GM19099 (cell line): ENCODE measurements at regions not wholly inside any gene's neighbourhood (a gene's known extent, or its start where the extent isn't known, plus 50 kb on each side); places are given as distances from the start of the nearest gene placed in this dataset.

Experiments
- POLR2A ChIP-seq: IDR thresholded peaks from 3 replicates; pipeline ENCODE4 v1.6.1; 2011; ENCODE audit warnings: low read depth; ENCODE audit not compliant: insufficient read length; ENCODE audit errors: extremely low read depth

- no peak for TF ChIP-seq POLR2A
These were observed 107.0 kb upstream of the THY1 start for GRCh38 chr11:119529936-119530335.

- no peak for TF ChIP-seq POLR2A
These were observed 106.3 kb upstream of the THY1 start for GRCh38 chr11:119529063-119529845.

GRCh38 chr11:119525867-119526196 lies 102.9 kb upstream of the THY1 start:
- TF ChIP-seq POLR2A, result no peak

- no peak for TF ChIP-seq POLR2A
These were observed 102.4 kb upstream of the THY1 start for GRCh38 chr11:119525180-119525866.

GRCh38 chr11:119523539-119524157 lies 100.7 kb upstream of the THY1 start:
- no peak for TF ChIP-seq POLR2A

- TF ChIP-seq POLR2A, result no peak
These were observed 99.6 kb upstream of the THY1 start for GRCh38 chr11:119522609-119523008.

- no peak for TF ChIP-seq POLR2A
These were observed 98.6 kb upstream of the THY1 start for GRCh38 chr11:119521551-119521950.

- no peak for TF ChIP-seq POLR2A
These were observed 98.0 kb upstream of the THY1 start for GRCh38 chr11:119520966-119521365.

GRCh38 chr11:119520400-119520799 lies 97.4 kb upstream of the THY1 start:
- no peak for TF ChIP-seq POLR2A

- no peak for TF ChIP-seq POLR2A
These were observed 96.8 kb upstream of the THY1 start for GRCh38 chr11:119519796-119520195.

- no peak for TF ChIP-seq POLR2A
These were observed 96.1 kb upstream of the THY1 start for GRCh38 chr11:119518746-119519730.

- no peak for TF ChIP-seq POLR2A
These were observed 92.9 kb upstream of the THY1 start for GRCh38 chr11:119515771-119516400.

GRCh38 chr11:119513806-119514170 lies 90.8 kb upstream of the THY1 start:
- no peak for TF ChIP-seq POLR2A

- TF ChIP-seq POLR2A, result no peak
These were observed 90.3 kb upstream of the THY1 start for GRCh38 chr11:119513131-119513805.

GRCh38 chr11:119512369-119512768 lies 89.4 kb upstream of the THY1 start:
- no peak for TF ChIP-seq POLR2A
